ENCODE measurements at regions not wholly inside any gene's neighbourhood (a gene's known extent, or its start where the extent isn't known, plus 50 kb on each side); places are given as distances from the start of the nearest gene placed in this dataset.
"Not testable (repeated sequence)": the region's sequence is repeated elsewhere in the genome, so short reads cannot be mapped to it uniquely, and the experiment has no call there.

GRCh38 chr3:110423276-110423675 is 648.3 kb upstream of the NECTIN3 start:
- no peak for DNase-seq (ENCODE audit: low read depth)
- no peaks in the 10 kb centered on the region for H3K36me3 ChIP-seq (ENCODE audit: control insufficient read depth, insufficient read depth, low read length)
- no peak overlapping the region for H3K4me3 ChIP-seq (ENCODE audit: low read depth, low read length)
- TF ChIP-seq CTCF (IDR thresholded peaks at IDR 0.05; ENCODE audit: insufficient read depth, low read length, poor library complexity, severe bottlenecking) = no peak
- H3K27me3 ChIP-seq (ENCODE audit: control insufficient read depth, insufficient read depth, low read length) = no peaks in the 10 kb centered on the region

GRCh38 chr3:110430146-110430545 is 641.5 kb upstream of the NECTIN3 start:
- no peak for DNase-seq (ENCODE audit: low read depth)
- Histone ChIP-seq H3K4me3 (ENCODE audit: low read depth, low read length) (no peak overlapping the region), H3K27me3 (ENCODE audit: control insufficient read depth, insufficient read depth, low read length) (no peaks in the 10 kb centered on the region), H3K36me3 (ENCODE audit: control insufficient read depth, insufficient read depth, low read length) (no peaks in the 10 kb centered on the region)
- TF ChIP-seq CTCF (IDR thresholded peaks at IDR 0.05; ENCODE audit: insufficient read depth, low read length, poor library complexity, severe bottlenecking) = no peak

GRCh38 chr3:110436209-110436608 is 635.4 kb upstream of the NECTIN3 start:
- TF ChIP-seq CTCF (IDR thresholded peaks at IDR 0.05; ENCODE audit: insufficient read depth, low read length, poor library complexity, severe bottlenecking) = no peak
- no peak for DNase-seq (ENCODE audit: low read depth)
- H3K36me3 ChIP-seq (ENCODE audit: control insufficient read depth, insufficient read depth, low read length) = no peaks in the 10 kb centered on the region

GRCh38 chr3:110440066-110440653 is 631.5 kb upstream of the NECTIN3 start:
- not testable (repeated sequence) for H3K4me3 ChIP-seq (ENCODE audit: low read depth, low read length); H3K27me3 ChIP-seq (ENCODE audit: control insufficient read depth, insufficient read depth, low read length); DNase-seq (ENCODE audit: low read depth); H3K36me3 ChIP-seq (ENCODE audit: control insufficient read depth, insufficient read depth, low read length)

More at GRCh38 chr3:110436209-110436608, 635.4 kb upstream of the NECTIN3 start:
- Histone ChIP-seq H3K27me3 (ENCODE audit: control insufficient read depth, insufficient read depth, low read length) (no peaks in the 10 kb centered on the region), H3K4me3 (ENCODE audit: low read depth, low read length) (no peak overlapping the region)

- H3K27me3 ChIP-seq (ENCODE audit: control insufficient read depth, insufficient read depth, low read length) = no peaks in the 10 kb centered on the region
- no peak for TF ChIP-seq CTCF (IDR thresholded peaks at IDR 0.05; ENCODE audit: insufficient read depth, low read length, poor library complexity, severe bottlenecking)
- no peak overlapping the region for H3K4me3 ChIP-seq (ENCODE audit: low read depth, low read length)
- no peaks in the 10 kb centered on the region for H3K36me3 ChIP-seq (ENCODE audit: control insufficient read depth, insufficient read depth, low read length)
- DNase-seq (ENCODE audit: low read depth) = no peak
These were observed 617.5 kb upstream of the NECTIN3 start for GRCh38 chr3:110454066-110454465.

GRCh38 chr3:110456001-110456400 is 615.6 kb upstream of the NECTIN3 start:
- no peak overlapping the region for H3K4me3 ChIP-seq (ENCODE audit: low read depth, low read length)
- DNase-seq (ENCODE audit: low read depth) = no peak
- H3K36me3 ChIP-seq (ENCODE audit: control insufficient read depth, insufficient read depth, low read length) = no peaks in the 10 kb centered on the region
- no peak for TF ChIP-seq CTCF (IDR thresholded peaks at IDR 0.05; ENCODE audit: insufficient read depth, low read length, poor library complexity, severe bottlenecking)
- no peaks in the 10 kb centered on the region for H3K27me3 ChIP-seq (ENCODE audit: control insufficient read depth, insufficient read depth, low read length)

Data from kidney epithelial cell (primary cell).